ENCODE measurements at regions not wholly inside any gene's neighbourhood (a gene's known extent, or its start where the extent isn't known, plus 50 kb on each side); places are given as distances from the start of the nearest gene placed in this dataset.

DNA sequence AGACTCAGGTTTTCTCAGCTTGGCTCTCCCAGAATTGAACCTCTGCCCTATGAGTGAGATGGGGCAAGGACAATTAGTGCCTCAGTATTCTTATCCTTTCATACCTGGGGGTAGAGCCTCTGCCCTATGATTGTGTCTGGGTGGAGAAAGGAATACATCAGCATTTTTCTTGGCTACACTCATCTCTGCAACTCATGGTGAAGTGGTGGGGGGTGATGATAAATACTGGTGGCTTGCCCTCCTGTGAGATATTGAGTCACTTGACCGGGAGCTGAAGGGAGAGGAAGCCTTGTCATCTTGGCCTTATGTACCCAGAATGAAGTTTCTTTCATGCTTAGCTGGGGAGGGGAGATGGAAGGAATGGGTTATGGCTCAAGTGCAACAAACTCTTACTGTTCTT lies 71.3 kb upstream of the ENOX2 start:
- no peaks in the 10 kb centered on the region for H3K27me3 ChIP-seq (ENCODE audit: insufficient read depth)
- H3K9me3 ChIP-seq, result no peaks in the 10 kb centered on the region
- TF ChIP-seq ELF1 (IDR thresholded peaks at IDR 0.05) (no peak), RAD21 (IDR thresholded peaks at IDR 0.05; ENCODE audit: low read length) (no peak), EP300 (IDR thresholded peaks at IDR 0.05; ENCODE audit: borderline replicate concordance in 1 of 2, low read depth in 1 of 2, low read length in 1 of 2) (no peak), NFIC (IDR thresholded peaks at IDR 0.05; ENCODE audit: borderline replicate concordance) (no peak), TCF12 (IDR thresholded peaks at IDR 0.05) (no peak), JUND (IDR thresholded peaks at IDR 0.05) (no peak), RCOR1 (IDR thresholded peaks at IDR 0.05; ENCODE audit: low read length) (no peak), CHD2 (IDR thresholded peaks at IDR 0.05; ENCODE audit: low read length, partially characterized antibody) (no peak), FOXM1 (IDR thresholded peaks at IDR 0.05; ENCODE audit: low read depth) (no peak), FOSL2 (IDR thresholded peaks at IDR 0.05; ENCODE audit: borderline replicate concordance, low read depth) (no peak)
- TF ChIP-seq, protein P1, sequence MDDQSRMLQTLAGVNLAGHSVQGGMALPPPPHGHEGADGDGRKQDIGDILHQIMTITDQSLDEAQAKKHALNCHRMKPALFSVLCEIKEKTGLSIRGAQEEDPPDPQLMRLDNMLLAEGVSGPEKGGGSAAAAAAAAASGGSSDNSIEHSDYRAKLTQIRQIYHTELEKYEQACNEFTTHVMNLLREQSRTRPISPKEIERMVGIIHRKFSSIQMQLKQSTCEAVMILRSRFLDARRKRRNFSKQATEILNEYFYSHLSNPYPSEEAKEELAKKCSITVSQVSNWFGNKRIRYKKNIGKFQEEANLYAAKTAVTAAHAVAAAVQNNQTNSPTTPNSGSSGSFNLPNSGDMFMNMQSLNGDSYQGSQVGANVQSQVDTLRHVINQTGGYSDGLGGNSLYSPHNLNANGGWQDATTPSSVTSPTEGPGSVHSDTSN (IDR thresholded peaks at IDR 0.05), result no peak
- TF ChIP-seq, protein P2, sequence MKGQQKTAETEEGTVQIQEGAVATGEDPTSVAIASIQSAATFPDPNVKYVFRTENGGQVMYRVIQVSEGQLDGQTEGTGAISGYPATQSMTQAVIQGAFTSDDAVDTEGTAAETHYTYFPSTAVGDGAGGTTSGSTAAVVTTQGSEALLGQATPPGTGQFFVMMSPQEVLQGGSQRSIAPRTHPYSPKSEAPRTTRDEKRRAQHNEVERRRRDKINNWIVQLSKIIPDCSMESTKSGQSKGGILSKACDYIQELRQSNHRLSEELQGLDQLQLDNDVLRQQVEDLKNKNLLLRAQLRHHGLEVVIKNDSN (IDR thresholded peaks at IDR 0.05; ENCODE audit: borderline replicate concordance, low read depth), result no peak
- TF ChIP-seq, protein P3, sequence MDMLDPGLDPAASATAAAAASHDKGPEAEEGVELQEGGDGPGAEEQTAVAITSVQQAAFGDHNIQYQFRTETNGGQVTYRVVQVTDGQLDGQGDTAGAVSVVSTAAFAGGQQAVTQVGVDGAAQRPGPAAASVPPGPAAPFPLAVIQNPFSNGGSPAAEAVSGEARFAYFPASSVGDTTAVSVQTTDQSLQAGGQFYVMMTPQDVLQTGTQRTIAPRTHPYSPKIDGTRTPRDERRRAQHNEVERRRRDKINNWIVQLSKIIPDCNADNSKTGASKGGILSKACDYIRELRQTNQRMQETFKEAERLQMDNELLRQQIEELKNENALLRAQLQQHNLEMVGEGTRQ (IDR thresholded peaks at IDR 0.05; ENCODE audit: borderline replicate concordance, low read depth, low read length), result no peak
- TF ChIP-seq, protein P4, sequence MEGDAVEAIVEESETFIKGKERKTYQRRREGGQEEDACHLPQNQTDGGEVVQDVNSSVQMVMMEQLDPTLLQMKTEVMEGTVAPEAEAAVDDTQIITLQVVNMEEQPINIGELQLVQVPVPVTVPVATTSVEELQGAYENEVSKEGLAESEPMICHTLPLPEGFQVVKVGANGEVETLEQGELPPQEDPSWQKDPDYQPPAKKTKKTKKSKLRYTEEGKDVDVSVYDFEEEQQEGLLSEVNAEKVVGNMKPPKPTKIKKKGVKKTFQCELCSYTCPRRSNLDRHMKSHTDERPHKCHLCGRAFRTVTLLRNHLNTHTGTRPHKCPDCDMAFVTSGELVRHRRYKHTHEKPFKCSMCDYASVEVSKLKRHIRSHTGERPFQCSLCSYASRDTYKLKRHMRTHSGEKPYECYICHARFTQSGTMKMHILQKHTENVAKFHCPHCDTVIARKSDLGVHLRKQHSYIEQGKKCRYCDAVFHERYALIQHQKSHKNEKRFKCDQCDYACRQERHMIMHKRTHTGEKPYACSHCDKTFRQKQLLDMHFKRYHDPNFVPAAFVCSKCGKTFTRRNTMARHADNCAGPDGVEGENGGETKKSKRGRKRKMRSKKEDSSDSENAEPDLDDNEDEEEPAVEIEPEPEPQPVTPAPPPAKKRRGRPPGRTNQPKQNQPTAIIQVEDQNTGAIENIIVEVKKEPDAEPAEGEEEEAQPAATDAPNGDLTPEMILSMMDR (IDR thresholded peaks at IDR 0.05), result no peak
- TF ChIP-seq, protein P5, sequence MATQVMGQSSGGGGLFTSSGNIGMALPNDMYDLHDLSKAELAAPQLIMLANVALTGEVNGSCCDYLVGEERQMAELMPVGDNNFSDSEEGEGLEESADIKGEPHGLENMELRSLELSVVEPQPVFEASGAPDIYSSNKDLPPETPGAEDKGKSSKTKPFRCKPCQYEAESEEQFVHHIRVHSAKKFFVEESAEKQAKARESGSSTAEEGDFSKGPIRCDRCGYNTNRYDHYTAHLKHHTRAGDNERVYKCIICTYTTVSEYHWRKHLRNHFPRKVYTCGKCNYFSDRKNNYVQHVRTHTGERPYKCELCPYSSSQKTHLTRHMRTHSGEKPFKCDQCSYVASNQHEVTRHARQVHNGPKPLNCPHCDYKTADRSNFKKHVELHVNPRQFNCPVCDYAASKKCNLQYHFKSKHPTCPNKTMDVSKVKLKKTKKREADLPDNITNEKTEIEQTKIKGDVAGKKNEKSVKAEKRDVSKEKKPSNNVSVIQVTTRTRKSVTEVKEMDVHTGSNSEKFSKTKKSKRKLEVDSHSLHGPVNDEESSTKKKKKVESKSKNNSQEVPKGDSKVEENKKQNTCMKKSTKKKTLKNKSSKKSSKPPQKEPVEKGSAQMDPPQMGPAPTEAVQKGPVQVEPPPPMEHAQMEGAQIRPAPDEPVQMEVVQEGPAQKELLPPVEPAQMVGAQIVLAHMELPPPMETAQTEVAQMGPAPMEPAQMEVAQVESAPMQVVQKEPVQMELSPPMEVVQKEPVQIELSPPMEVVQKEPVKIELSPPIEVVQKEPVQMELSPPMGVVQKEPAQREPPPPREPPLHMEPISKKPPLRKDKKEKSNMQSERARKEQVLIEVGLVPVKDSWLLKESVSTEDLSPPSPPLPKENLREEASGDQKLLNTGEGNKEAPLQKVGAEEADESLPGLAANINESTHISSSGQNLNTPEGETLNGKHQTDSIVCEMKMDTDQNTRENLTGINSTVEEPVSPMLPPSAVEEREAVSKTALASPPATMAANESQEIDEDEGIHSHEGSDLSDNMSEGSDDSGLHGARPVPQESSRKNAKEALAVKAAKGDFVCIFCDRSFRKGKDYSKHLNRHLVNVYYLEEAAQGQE (IDR thresholded peaks at IDR 0.05; ENCODE audit: low read depth, low read length), result no peak
- TF ChIP-seq, protein P6, sequence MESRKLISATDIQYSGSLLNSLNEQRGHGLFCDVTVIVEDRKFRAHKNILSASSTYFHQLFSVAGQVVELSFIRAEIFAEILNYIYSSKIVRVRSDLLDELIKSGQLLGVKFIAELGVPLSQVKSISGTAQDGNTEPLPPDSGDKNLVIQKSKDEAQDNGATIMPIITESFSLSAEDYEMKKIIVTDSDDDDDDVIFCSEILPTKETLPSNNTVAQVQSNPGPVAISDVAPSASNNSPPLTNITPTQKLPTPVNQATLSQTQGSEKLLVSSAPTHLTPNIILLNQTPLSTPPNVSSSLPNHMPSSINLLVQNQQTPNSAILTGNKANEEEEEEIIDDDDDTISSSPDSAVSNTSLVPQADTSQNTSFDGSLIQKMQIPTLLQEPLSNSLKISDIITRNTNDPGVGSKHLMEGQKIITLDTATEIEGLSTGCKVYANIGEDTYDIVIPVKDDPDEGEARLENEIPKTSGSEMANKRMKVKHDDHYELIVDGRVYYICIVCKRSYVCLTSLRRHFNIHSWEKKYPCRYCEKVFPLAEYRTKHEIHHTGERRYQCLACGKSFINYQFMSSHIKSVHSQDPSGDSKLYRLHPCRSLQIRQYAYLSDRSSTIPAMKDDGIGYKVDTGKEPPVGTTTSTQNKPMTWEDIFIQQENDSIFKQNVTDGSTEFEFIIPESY (IDR thresholded peaks at IDR 0.05; ENCODE audit: borderline replicate concordance, low read depth), result no peak
- TF ChIP-seq, protein P7, sequence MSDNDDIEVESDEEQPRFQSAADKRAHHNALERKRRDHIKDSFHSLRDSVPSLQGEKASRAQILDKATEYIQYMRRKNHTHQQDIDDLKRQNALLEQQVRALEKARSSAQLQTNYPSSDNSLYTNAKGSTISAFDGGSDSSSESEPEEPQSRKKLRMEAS (IDR thresholded peaks at IDR 0.05; ENCODE audit: low read depth), result no peak
- ChIA-PET CTCF (interaction anchor here (0.9 to 5.0 kb wide), 8 partner anchors 10 to 703 kb away, joined by 3 to 21 read pairs (median 6); no protein-coding TSS in a partner anchor), POLR2A (no interaction called here)
- H2AFZ ChIP-seq (ENCODE audit: low read depth), result no peak overlapping the region
- no peak for DNase-seq
- no peaks in the 10 kb centered on the region for H3K9me2 ChIP-seq
- H3K79me2 ChIP-seq (ENCODE audit: insufficient read depth), result no peaks in the 10 kb centered on the region
- 0% methylated on average over 1 of the region's 1 CpG for WGBS (ENCODE audit: low lambda C conversion rate)
- no peaks in the 10 kb centered on the region for H4K20me1 ChIP-seq (ENCODE audit: insufficient read depth)
- no peaks in the 10 kb centered on the region for H3K36me3 ChIP-seq (replicated peaks in 1 of 2; ENCODE audit: control insufficient read depth in 1 of 2, insufficient read depth in 2 of 2, low read length in 1 of 2)
- H3K4me1 ChIP-seq (ENCODE audit: control insufficient read depth in 1 of 2, insufficient read depth in 2 of 2, low read depth in 1 of 2, low read length in 1 of 2), result no peaks in the 10 kb centered on the region; a peak in 1 of 4 replicates
- H3F3A ChIP-seq (replicated peaks; ENCODE audit: insufficient read depth), result no peaks in the 10 kb centered on the region
- no peak overlapping the region for H3K9ac ChIP-seq
- H3K4me3 ChIP-seq (ENCODE audit: low read depth in 2 of 2, low read length in 1 of 2), result no peak overlapping the region
- H3K4me2 ChIP-seq, result no peak overlapping the region
- no peak overlapping the region; a peak in 1 of 4 replicates for H3K27ac ChIP-seq (ENCODE audit: low read depth in 2 of 2, low read length in 1 of 2)

Data from SK-N-SH (cell line).